ENCODE measurements at regions not wholly inside any gene's neighbourhood (a gene's known extent, or its start where the extent isn't known, plus 50 kb on each side); places are given as distances from the start of the nearest gene placed in this dataset.

DNA sequence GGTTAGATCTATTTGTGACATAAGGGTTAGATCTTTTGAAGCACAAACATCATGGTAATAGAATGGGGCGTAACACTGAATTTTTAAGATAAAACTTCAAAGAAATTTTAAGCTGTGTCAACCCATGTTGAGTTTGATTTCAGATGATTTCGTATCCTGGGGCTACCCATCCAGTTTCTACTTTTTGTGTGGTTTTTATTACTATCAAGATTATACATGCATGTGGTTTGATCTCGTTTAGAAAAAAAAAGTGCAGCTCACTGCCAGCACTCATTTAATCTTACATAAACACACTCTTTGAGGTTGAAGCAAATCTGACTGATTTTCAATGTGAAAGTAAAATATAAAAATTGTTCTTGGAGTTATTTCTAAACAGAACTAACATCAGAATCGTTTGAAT, 140.8 kb upstream of the GRB10 start:
- Histone ChIP-seq H3K4me3 (replicated peaks in 1 of 2; ENCODE audit: low read depth in 1 of 2, low read length in 2 of 2) (no peak overlapping the region), H3K9me2 (ENCODE audit: insufficient read depth) (no peaks in the 10 kb centered on the region), H4K20me1 (ENCODE audit: insufficient read depth) (no peaks in the 10 kb centered on the region), H3K4me2 (ENCODE audit: low read length) (no peak overlapping the region), H3K9ac (ENCODE audit: low read length) (no peak overlapping the region), H3K79me2 (ENCODE audit: insufficient read depth, low read length) (no peaks in the 10 kb centered on the region), H2AFZ (ENCODE audit: low read depth, low read length, poor library complexity, severe bottlenecking) (no peak overlapping the region), H3K4me1 (ENCODE audit: control insufficient read depth in 1 of 2, insufficient read depth in 2 of 2, low read length in 2 of 2) (peaks cover 8 to 9% of the 10 kb centered on the region in 2 experiments; a peak in 2 of 4 replicates), H3K27ac (ENCODE audit: low read depth, low read length) (no peak overlapping the region), H3K36me3 (ENCODE audit: control insufficient read depth in 1 of 2, insufficient read depth in 2 of 2, low read length in 2 of 2) (no peaks in the 10 kb centered on the region), H3K27me3 (ENCODE audit: insufficient read depth, low read length) (no peaks in the 10 kb centered on the region), H3K9me3 (ENCODE audit: control insufficient read depth in 1 of 2, insufficient read depth in 1 of 2, low read depth in 1 of 2, low read length in 2 of 2) (no peaks in the 10 kb centered on the region)
- DNase-seq (ENCODE audit: low read depth, low spot score) = no peak
- ChIA-PET POLR2A (no interaction called here), CTCF (no interaction called here), RAD21 (ENCODE audit: low non-redundant PET in 1 of 2, low total read pairs in 2 of 2, uncharacterized antibody in 2 of 2, unreplicated experiment in 2 of 2) (no interaction called here)
- intact Hi-C loops (cut with micrococcal nuclease) = no loop called here
- no peak for ATAC-seq
- TF ChIP-seq CEBPB (IDR thresholded peaks at IDR 0.05; ENCODE audit: low read depth) (no peak), SIN3A (IDR thresholded peaks at IDR 0.05; ENCODE audit: low read depth) (no peak), ZFX (IDR thresholded peaks at IDR 0.05) (no peak), ZNF274 (IDR thresholded peaks at IDR 0.05; ENCODE audit: low read depth, low read length) (no peak), RAD21 (IDR thresholded peaks at IDR 0.05; ENCODE audit: low read depth) (no peak), POLR2A (IDR thresholded peaks at IDR 0.05; ENCODE audit: borderline replicate concordance, extremely low read depth, insufficient read depth, insufficient read length) (no peak), POLR2AphosphoS5 (IDR thresholded peaks at IDR 0.05; ENCODE audit: low read depth, low read length) (no peak)
- TF ChIP-seq, protein P1, sequence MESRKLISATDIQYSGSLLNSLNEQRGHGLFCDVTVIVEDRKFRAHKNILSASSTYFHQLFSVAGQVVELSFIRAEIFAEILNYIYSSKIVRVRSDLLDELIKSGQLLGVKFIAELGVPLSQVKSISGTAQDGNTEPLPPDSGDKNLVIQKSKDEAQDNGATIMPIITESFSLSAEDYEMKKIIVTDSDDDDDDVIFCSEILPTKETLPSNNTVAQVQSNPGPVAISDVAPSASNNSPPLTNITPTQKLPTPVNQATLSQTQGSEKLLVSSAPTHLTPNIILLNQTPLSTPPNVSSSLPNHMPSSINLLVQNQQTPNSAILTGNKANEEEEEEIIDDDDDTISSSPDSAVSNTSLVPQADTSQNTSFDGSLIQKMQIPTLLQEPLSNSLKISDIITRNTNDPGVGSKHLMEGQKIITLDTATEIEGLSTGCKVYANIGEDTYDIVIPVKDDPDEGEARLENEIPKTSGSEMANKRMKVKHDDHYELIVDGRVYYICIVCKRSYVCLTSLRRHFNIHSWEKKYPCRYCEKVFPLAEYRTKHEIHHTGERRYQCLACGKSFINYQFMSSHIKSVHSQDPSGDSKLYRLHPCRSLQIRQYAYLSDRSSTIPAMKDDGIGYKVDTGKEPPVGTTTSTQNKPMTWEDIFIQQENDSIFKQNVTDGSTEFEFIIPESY (IDR thresholded peaks at IDR 0.05; ENCODE audit: extremely low read depth, insufficient replicate concordance, low read length) = no peak
- TF ChIP-seq, protein P2, sequence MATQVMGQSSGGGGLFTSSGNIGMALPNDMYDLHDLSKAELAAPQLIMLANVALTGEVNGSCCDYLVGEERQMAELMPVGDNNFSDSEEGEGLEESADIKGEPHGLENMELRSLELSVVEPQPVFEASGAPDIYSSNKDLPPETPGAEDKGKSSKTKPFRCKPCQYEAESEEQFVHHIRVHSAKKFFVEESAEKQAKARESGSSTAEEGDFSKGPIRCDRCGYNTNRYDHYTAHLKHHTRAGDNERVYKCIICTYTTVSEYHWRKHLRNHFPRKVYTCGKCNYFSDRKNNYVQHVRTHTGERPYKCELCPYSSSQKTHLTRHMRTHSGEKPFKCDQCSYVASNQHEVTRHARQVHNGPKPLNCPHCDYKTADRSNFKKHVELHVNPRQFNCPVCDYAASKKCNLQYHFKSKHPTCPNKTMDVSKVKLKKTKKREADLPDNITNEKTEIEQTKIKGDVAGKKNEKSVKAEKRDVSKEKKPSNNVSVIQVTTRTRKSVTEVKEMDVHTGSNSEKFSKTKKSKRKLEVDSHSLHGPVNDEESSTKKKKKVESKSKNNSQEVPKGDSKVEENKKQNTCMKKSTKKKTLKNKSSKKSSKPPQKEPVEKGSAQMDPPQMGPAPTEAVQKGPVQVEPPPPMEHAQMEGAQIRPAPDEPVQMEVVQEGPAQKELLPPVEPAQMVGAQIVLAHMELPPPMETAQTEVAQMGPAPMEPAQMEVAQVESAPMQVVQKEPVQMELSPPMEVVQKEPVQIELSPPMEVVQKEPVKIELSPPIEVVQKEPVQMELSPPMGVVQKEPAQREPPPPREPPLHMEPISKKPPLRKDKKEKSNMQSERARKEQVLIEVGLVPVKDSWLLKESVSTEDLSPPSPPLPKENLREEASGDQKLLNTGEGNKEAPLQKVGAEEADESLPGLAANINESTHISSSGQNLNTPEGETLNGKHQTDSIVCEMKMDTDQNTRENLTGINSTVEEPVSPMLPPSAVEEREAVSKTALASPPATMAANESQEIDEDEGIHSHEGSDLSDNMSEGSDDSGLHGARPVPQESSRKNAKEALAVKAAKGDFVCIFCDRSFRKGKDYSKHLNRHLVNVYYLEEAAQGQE (IDR thresholded peaks at IDR 0.05; ENCODE audit: low read depth) = no peak
- TF ChIP-seq, protein P3, sequence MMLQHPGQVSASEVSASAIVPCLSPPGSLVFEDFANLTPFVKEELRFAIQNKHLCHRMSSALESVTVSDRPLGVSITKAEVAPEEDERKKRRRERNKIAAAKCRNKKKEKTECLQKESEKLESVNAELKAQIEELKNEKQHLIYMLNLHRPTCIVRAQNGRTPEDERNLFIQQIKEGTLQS (IDR thresholded peaks at IDR 0.05) = no peak
- no TSS peak for BruUV-seq (replicated peaks)
